Activated naive CD8-positive, alpha-beta T cell treated with anti-CD3 and anti-CD28 coated beads, Interleukin-2, amount 50 U/mL, for 24 hours (primary cell): ENCODE measurements at regions not wholly inside any gene's neighbourhood (a gene's known extent, or its start where the extent isn't known, plus 50 kb on each side); places are given as distances from the start of the nearest gene placed in this dataset.
"Not testable (repeated sequence)": the region's sequence is repeated elsewhere in the genome, so short reads cannot be mapped to it uniquely, and the experiment has no call there.

Experiments
- ATAC-seq: fragments of 150-1000 bp; cut with Tn5 transposase; one replicate; pipeline ENCODE4 v1.10.0; 2021
- DNase-seq: peaks from one replicate; pipeline ENCODE4 v3.0.0; 2021
- H3K27ac Mint-ChIP-seq: one replicate; pipeline ENCODE4 v1.8.0; 2021; ENCODE audit warnings: mild to moderate bottlenecking, mixed read lengths
- H3K27me3 Mint-ChIP-seq: one replicate; pipeline ENCODE4 v1.8.0; 2021; ENCODE audit warnings: mixed read lengths
- H3K36me3 Mint-ChIP-seq: one replicate; pipeline ENCODE4 v1.8.0; 2021; ENCODE audit warnings: low read depth, mixed read lengths
- H3K4me1 Mint-ChIP-seq: one replicate; pipeline ENCODE4 v1.8.0; 2021; ENCODE audit warnings: mixed read lengths
- H3K4me3 Mint-ChIP-seq: one replicate; pipeline ENCODE4 v1.8.0; 2021; ENCODE audit warnings: mild to moderate bottlenecking, moderate library complexity, mixed read lengths
- H3K9me3 Mint-ChIP-seq: one replicate; pipeline ENCODE4 v1.8.0; 2021; ENCODE audit warnings: mixed read lengths

DNA sequence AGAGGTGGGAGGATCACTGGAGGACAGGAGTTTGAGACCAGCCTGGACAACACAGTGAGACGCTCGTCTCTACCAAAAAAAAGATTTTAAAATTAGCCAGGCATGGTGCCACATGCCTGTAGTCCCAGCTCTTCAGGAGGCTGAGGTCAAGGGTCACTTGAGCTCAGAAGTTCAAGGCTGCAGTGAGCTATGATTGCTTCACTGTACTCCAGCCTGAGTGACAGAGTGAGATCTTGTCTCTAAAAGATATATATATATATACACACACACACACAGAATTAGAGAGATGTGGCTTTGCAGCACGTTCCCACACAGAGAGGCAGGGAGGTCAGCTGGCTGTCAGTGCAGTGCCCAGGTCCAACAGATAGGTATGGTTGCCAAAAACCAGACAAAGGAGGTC, 363.4 kb downstream of the BCL2L11 start:
- not testable (repeated sequence) for H3K9me3 Mint-ChIP-seq, DNase-seq, H3K27ac Mint-ChIP-seq, ATAC-seq, H3K4me3 Mint-ChIP-seq, H3K36me3 Mint-ChIP-seq, H3K27me3 Mint-ChIP-seq
- H3K4me1 Mint-ChIP-seq = peaks cover 27% of the 10 kb centered on the region

DNA sequence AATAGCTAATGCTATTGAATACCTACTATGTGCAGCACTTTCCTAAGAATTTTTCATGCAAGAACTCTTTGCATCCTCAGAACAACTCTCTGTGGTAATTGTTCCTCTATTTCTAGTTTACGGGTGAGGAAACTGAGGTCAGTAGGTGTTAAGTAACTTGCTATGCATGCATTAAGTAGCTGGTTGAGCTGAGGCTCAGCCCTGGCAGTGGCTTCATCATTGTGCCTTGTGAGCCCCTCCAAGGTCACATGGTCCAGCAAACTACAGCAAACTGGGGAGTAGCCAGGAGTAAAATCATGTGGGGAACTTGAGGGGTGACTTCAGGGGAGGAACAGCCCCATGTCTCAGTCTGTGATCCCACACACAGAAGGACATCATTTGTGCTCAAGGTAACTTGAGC, 365.2 kb downstream of the BCL2L11 start:
- not testable (repeated sequence) for H3K27ac Mint-ChIP-seq, H3K4me3 Mint-ChIP-seq, H3K9me3 Mint-ChIP-seq, H3K36me3 Mint-ChIP-seq, ATAC-seq, DNase-seq, H3K27me3 Mint-ChIP-seq
- peaks cover 14% of the 10 kb centered on the region for H3K4me1 Mint-ChIP-seq

GRCh38 chr2:111488451-111488850, 367.7 kb downstream of the BCL2L11 start:
- not testable (repeated sequence) for DNase-seq, H3K27ac Mint-ChIP-seq, H3K9me3 Mint-ChIP-seq, H3K36me3 Mint-ChIP-seq, ATAC-seq, H3K27me3 Mint-ChIP-seq, H3K4me3 Mint-ChIP-seq
- peaks cover 11% of the 10 kb centered on the region for H3K4me1 Mint-ChIP-seq

GRCh38 chr2:111489460-111489859, 368.7 kb downstream of the BCL2L11 start:
- peaks cover 15% of the 10 kb centered on the region for H3K4me1 Mint-ChIP-seq
- DNase-seq, H3K27me3 Mint-ChIP-seq, H3K36me3 Mint-ChIP-seq, H3K4me3 Mint-ChIP-seq, H3K9me3 Mint-ChIP-seq, H3K27ac Mint-ChIP-seq: not testable (repeated sequence)
- ATAC-seq = peak; percentile 45

- H3K27ac Mint-ChIP-seq, H3K9me3 Mint-ChIP-seq, H3K36me3 Mint-ChIP-seq, DNase-seq, H3K27me3 Mint-ChIP-seq, H3K4me3 Mint-ChIP-seq: not testable (repeated sequence)
- H3K4me1 Mint-ChIP-seq = peaks cover 21% of the 10 kb centered on the region
- peak; percentile 42 for ATAC-seq
Observed at GRCh38 chr2:111491181-111491580, 370.5 kb downstream of the BCL2L11 start.

DNA sequence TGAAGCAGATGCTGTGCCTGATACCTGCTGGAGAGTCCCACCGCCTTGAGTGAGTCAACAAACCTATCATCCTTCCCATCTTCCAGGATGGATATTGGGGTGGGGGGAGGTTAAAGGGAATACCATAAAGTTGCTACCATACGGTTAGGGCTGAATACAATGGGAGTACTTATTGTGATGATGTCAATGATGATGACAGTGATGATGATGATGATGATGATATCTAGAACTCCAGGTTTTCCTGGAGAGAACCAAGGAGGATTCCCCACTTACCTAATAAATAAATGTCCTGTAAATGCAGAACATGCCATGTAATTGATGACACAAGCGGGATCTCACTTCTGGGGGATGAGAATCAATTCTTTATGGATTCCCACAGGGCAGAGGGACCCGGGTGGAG, 370.9 kb downstream of the BCL2L11 start:
- not testable (repeated sequence) for DNase-seq, H3K36me3 Mint-ChIP-seq, H3K9me3 Mint-ChIP-seq, ATAC-seq, H3K27me3 Mint-ChIP-seq
- H3K27ac Mint-ChIP-seq = peak overlapping the region; percentile 21
- H3K4me1 Mint-ChIP-seq = peaks cover 21% of the 10 kb centered on the region
- H3K4me3 Mint-ChIP-seq = peak overlapping the region; percentile 41

GRCh38 chr2:111492995-111493719, 372.4 kb downstream of the BCL2L11 start:
- not testable (repeated sequence) for ATAC-seq, DNase-seq, H3K9me3 Mint-ChIP-seq, H3K27me3 Mint-ChIP-seq, H3K36me3 Mint-ChIP-seq
- Mint-ChIP-seq H3K27ac (peak overlapping the region; percentile 47), H3K4me3 (peak overlapping the region; percentile 72), H3K4me1 (peaks cover 21% of the 10 kb centered on the region)

DNA sequence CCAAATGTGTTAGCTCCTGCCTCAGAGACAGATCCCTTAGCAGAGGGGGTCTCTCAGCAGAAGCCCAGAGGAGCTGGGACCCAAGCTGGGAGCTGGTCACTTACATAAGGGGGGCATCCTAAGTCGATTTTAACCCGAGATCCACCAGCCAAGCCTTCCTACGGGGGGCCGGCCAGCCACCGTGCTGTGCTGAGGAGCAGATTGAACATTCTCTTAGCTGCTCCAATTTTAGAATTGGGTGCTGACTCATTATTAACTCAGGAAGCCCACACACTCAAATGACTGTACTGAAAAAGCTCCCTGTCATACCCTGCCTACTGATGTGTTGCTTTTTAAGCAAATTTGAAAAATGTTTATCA, 373.0 kb downstream of the BCL2L11 start:
- H3K4me1 Mint-ChIP-seq = peaks cover 21% of the 10 kb centered on the region

DNA sequence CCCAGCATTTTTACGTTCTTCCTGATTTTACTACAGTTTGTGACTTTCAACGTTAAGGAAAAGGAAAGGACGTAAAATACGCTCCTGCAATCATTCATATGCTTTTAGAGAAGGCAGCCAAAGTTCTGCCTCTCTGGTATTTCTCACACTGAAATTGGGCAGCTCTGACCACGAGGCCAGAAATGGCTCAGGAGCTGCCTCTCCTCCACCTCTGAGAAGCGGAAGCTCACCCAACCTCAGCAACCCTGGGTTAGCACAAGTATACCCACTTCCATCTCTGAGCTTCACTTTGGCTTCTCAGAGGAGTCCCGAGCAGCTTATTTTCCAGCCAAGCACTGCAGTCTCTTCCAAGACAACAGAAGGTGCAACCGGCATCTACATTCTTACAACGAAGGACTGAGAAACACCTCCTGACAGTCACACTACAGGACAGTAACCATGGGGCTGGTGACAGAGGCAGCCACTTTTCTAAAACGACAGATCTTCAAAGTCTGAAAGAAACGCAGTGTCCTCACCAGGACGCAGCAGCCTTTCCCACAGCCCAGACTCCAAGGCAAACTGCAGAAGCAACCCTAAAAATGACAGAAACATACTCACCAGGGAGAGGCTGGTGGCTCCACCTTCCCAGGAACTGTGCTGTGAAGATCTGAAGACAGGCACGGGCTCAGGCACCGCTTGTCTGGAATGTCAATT, 373.7 kb downstream of the BCL2L11 start:
- H3K27ac Mint-ChIP-seq = not testable (repeated sequence)
- peak; percentile 15 for DNase-seq

More for the DNA sequence above, 373.0 kb downstream of the BCL2L11 start:
- H3K27ac Mint-ChIP-seq = peak overlapping the region; percentile 47
- H3K4me3 Mint-ChIP-seq = peak overlapping the region; percentile 72
- not testable (repeated sequence) for H3K36me3 Mint-ChIP-seq, H3K27me3 Mint-ChIP-seq, H3K9me3 Mint-ChIP-seq
- DNase-seq = peak; percentile 16
- peak; percentile 77 for ATAC-seq

DNA sequence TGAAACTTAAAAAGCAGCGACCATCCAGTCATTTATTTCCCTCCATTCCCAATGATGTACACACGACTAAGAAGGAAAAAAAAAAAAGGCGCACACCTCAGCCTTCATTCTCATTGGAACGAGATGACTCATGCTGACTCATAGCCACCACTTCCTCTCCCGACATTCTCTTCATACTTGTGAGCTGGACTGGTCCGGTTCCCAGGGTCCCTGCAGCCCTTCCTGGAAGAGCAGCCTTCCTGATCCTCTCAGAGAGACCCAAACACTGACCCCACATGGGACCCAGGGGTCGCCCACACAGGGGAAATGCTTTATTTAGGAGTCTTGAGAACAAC, 374.2 kb downstream of the BCL2L11 start:
- peaks cover 21% of the 10 kb centered on the region for H3K4me1 Mint-ChIP-seq
- peak overlapping the region; percentile 56 for H3K27ac Mint-ChIP-seq
- not testable (repeated sequence) for H3K27me3 Mint-ChIP-seq, DNase-seq, H3K36me3 Mint-ChIP-seq, H3K9me3 Mint-ChIP-seq
- ATAC-seq = peak; percentile 54
- H3K4me3 Mint-ChIP-seq = peak overlapping the region; percentile 52

More for the DNA sequence above, 373.7 kb downstream of the BCL2L11 start:
- not testable (repeated sequence) for H3K36me3 Mint-ChIP-seq, H3K9me3 Mint-ChIP-seq, H3K27me3 Mint-ChIP-seq
- Mint-ChIP-seq H3K4me1 (peaks cover 21% of the 10 kb centered on the region), H3K4me3 (peak overlapping the region; percentile 52)
- peak; percentile 21 for ATAC-seq

DNA sequence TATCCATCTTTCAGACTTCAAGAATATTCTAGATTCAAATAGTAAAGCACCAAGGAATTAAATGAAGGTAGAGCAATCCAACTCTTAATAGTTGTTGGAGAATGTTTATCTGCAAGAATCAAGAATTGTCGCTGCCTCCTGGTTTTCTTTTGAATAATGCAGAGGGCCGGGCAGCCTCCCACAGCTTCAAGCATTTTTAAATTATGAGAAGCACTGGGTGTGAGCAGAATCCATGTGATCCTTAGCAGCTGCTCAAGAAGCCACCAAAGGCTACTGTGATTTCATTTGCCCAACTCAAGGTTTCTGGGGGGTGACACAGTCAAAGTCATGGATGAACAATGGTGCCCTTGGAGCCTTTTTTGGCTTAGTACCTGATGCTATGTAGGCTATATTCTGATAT, 374.9 kb downstream of the BCL2L11 start:
- not testable (repeated sequence) for H3K27me3 Mint-ChIP-seq, H3K27ac Mint-ChIP-seq, H3K36me3 Mint-ChIP-seq, H3K4me3 Mint-ChIP-seq, ATAC-seq, DNase-seq, H3K9me3 Mint-ChIP-seq
- peaks cover 21% of the 10 kb centered on the region for H3K4me1 Mint-ChIP-seq

GRCh38 chr2:111496176-111496575, 375.5 kb downstream of the BCL2L11 start:
- not testable (repeated sequence) for H3K27me3 Mint-ChIP-seq, H3K36me3 Mint-ChIP-seq, H3K27ac Mint-ChIP-seq, H3K4me3 Mint-ChIP-seq, H3K9me3 Mint-ChIP-seq, ATAC-seq, DNase-seq
- peaks cover 19% of the 10 kb centered on the region for H3K4me1 Mint-ChIP-seq

DNA sequence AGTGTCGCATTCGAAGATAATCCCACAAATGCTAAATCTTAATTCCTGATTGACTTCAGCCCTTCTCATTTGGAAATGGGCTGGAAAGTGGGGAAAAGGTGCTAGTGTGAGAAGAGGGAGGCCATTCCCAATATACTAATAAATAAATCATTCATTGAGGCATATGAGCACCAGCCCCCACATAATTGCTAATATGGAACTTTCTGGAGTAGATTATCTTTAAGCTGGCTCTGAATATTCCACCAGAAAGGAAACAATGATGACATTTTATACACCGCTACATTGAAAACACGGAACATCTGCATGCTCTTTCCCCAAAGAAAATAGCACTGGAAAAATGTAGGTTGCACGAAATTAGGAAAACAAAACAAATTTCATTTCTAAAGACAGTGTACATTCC, 376.1 kb downstream of the BCL2L11 start:
- not testable (repeated sequence) for DNase-seq, H3K9me3 Mint-ChIP-seq, H3K27ac Mint-ChIP-seq, H3K27me3 Mint-ChIP-seq, H3K4me3 Mint-ChIP-seq, ATAC-seq, H3K36me3 Mint-ChIP-seq
- H3K4me1 Mint-ChIP-seq = peaks cover 15% of the 10 kb centered on the region

DNA sequence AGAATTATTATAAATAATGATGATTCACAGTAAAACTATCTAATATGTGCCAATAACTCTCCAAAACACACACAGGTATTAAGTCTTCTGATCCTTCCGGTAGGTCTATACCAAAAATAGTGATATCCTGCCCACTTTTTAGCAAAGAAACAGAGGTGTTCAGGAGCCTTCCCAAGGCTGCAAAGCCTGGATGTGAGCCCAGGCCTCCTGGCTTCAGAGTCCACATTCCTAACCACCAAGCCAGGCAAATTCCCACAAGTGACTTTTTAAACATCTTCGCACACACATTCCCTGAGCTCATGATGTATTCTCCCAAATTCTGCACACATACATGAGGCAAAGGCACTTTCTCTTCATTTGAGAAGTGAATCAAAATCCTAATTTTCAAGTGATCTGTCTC, 376.6 kb downstream of the BCL2L11 start:
- H3K4me1 Mint-ChIP-seq = peaks cover 12% of the 10 kb centered on the region
- not testable (repeated sequence) for H3K4me3 Mint-ChIP-seq

GRCh38 chr2:111500536-111501062, 379.9 kb downstream of the BCL2L11 start:
- not testable (repeated sequence) for H3K36me3 Mint-ChIP-seq, DNase-seq, H3K27ac Mint-ChIP-seq, H3K9me3 Mint-ChIP-seq, H3K4me3 Mint-ChIP-seq
- H3K4me1 Mint-ChIP-seq = peaks cover 23% of the 10 kb centered on the region
- ATAC-seq = peak; percentile 62
- H3K27me3 Mint-ChIP-seq = peaks cover 10% of the 10 kb centered on the region

More for the DNA sequence above, 376.6 kb downstream of the BCL2L11 start:
- not testable (repeated sequence) for H3K27me3 Mint-ChIP-seq, ATAC-seq, DNase-seq, H3K9me3 Mint-ChIP-seq, H3K36me3 Mint-ChIP-seq, H3K27ac Mint-ChIP-seq
